ENCODE measurements at regions not wholly inside any gene's neighbourhood (a gene's known extent, or its start where the extent isn't known, plus 50 kb on each side); places are given as distances from the start of the nearest gene placed in this dataset.

DNA sequence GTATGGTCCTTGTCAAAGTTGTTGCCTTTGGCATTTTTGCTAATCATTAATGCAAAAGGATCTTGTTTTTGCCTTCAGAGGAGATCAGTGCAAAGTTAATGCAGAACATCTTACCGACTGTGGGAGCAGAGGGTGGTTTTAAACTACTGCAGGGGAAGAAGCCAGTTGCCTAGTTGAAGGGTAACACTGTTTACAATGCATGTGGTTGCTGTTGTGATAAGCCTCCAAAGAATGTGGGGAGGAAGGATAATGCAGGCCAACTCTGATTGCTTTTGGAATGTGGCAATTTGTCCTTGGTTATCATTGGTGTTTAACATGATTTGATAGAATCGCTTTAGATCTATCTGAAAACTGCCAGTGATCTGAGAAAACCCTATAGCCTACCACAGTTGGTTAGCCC lies 204.3 kb upstream of the TLL1 start:
- TF ChIP-seq, protein P1, sequence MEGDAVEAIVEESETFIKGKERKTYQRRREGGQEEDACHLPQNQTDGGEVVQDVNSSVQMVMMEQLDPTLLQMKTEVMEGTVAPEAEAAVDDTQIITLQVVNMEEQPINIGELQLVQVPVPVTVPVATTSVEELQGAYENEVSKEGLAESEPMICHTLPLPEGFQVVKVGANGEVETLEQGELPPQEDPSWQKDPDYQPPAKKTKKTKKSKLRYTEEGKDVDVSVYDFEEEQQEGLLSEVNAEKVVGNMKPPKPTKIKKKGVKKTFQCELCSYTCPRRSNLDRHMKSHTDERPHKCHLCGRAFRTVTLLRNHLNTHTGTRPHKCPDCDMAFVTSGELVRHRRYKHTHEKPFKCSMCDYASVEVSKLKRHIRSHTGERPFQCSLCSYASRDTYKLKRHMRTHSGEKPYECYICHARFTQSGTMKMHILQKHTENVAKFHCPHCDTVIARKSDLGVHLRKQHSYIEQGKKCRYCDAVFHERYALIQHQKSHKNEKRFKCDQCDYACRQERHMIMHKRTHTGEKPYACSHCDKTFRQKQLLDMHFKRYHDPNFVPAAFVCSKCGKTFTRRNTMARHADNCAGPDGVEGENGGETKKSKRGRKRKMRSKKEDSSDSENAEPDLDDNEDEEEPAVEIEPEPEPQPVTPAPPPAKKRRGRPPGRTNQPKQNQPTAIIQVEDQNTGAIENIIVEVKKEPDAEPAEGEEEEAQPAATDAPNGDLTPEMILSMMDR (IDR thresholded peaks at IDR 0.05), result no peak
- no peak for TF ChIP-seq ZFX (IDR thresholded peaks at IDR 0.05; ENCODE audit: borderline replicate concordance)
